ENCODE measurements at regions not wholly inside any gene's neighbourhood (a gene's known extent, or its start where the extent isn't known, plus 50 kb on each side); places are given as distances from the start of the nearest gene placed in this dataset.

GRCh38 chr20:8983478-8984345 lies 85.2 kb upstream of the PLCB4 start:
- no peak overlapping the region for H3K4me3 ChIP-seq
- TF ChIP-seq CTCF (IDR thresholded peaks at IDR 0.05) (no peak), POLR2A (IDR thresholded peaks at IDR 0.05; ENCODE audit: low read depth) (no peak), EP300 (IDR thresholded peaks at IDR 0.05) (no peak), POLR2AphosphoS5 (IDR thresholded peaks at IDR 0.05) (no peak)
- H3K27me3 ChIP-seq, result no peaks in the 10 kb centered on the region
- no peak for DNase-seq (ENCODE audit: extremely low spot score)
- H3K36me3 ChIP-seq, result no peaks in the 10 kb centered on the region
- H3K9me3 ChIP-seq, result no peaks in the 10 kb centered on the region
- intact Hi-C loops (cut with DNase I), result no loop called here
- peaks cover 0 to 21% (median 19%) of the 10 kb centered on the region in 4 donors for H3K4me1 ChIP-seq
- no peak overlapping the region for H3K27ac ChIP-seq (replicated peaks in 1 of 4)
- WGBS, result 87% methylated on average over 7 of the region's 7 CpGs

GRCh38 chr20:8986631-8987030 lies 82.3 kb upstream of the PLCB4 start:
- H3K9me3 ChIP-seq, result no peaks in the 10 kb centered on the region
- intact Hi-C loops (cut with DNase I), result no loop called here
- DNase-seq (ENCODE audit: extremely low spot score), result no peak
- H3K27me3 ChIP-seq, result no peaks in the 10 kb centered on the region
- TF ChIP-seq POLR2AphosphoS5 (IDR thresholded peaks at IDR 0.05), result no peak
- TF ChIP-seq CTCF (IDR thresholded peaks at IDR 0.05), result no peak
- no peak for TF ChIP-seq POLR2A (IDR thresholded peaks at IDR 0.05; ENCODE audit: low read depth)
- TF ChIP-seq EP300 (IDR thresholded peaks at IDR 0.05), result no peak
- H3K4me1 ChIP-seq, result peaks cover 0 to 7% (median 6%) of the 10 kb centered on the region in 4 donors
- H3K4me3 ChIP-seq, result no peak overlapping the region
- 98% methylated on average over 2 of the region's 2 CpGs for WGBS
- H3K36me3 ChIP-seq, result no peaks in the 10 kb centered on the region
- no peak overlapping the region for H3K27ac ChIP-seq (replicated peaks in 1 of 4)

DNA sequence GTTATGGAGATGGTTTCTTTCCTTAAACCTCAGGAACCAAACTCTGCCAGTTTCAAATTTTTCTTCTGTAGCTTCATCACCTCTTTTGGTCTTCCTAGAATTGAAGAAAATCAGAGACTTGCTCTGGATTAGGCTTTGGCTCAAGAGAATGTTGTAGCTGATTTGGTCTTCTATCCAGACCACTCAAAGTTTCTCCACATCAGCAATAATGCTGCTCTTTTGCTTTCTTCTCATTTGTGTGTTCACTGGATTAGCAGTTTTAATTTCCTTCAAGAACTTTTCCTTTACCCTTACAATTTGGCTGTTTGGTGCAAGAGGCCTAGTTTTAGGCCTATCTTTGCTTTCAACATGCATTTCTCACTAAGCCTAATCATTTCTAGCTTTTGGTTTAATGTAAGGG lies 78.1 kb upstream of the PLCB4 start:
- Histone ChIP-seq H3K9me3 (no peaks in the 10 kb centered on the region), H3K4me1 (no peaks in the 10 kb centered on the region), H3K27me3 (no peaks in the 10 kb centered on the region), H3K27ac (replicated peaks in 1 of 4) (no peak overlapping the region), H3K4me3 (no peak overlapping the region), H3K36me3 (no peaks in the 10 kb centered on the region)
- intact Hi-C loops (cut with DNase I), result no loop called here
- DNase-seq (ENCODE audit: extremely low spot score), result no peak
- TF ChIP-seq POLR2A (IDR thresholded peaks at IDR 0.05; ENCODE audit: low read depth) (no peak), CTCF (IDR thresholded peaks at IDR 0.05) (no peak), EP300 (IDR thresholded peaks at IDR 0.05) (no peak), POLR2AphosphoS5 (IDR thresholded peaks at IDR 0.05) (no peak)

DNA sequence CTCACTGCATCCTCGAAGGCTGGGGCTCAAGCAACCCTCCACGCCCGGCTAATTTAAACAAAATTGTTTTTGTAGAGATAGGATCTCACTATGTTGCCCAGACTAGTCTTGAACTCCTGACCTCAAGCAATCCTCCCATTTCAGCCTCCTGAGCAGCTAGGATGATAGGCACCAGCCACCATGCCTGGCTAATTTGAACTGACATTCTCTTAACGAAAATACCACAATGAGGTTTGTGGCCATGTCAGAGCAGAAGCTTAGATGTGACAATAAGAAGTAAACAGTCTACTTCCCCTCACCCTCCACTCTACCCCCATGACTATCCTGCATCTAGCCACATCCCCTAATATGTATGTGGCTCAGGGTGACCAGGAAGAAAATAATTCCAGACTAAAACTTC lies 74.8 kb upstream of the PLCB4 start:
- no peak overlapping the region for H3K4me3 ChIP-seq
- TF ChIP-seq CTCF (IDR thresholded peaks at IDR 0.05), result no peak

DNA sequence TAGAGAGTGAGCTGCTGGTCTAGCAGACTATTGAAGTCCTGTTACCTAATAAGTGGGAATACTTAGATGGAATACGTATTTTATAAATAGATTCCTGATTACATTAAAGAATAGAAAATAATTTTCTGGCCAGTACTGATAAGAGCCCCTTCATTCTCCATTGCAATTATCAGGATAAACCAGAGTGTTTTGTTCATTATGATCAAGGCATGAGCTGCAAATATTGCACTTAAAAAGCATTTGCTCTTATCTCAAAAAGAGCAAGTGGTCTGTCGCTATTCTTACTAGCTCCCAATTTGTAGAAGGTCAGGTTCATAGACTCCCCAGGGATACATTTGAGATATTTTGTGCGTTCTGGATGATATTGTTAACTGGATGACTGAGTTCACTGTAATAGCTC lies 73.1 kb upstream of the PLCB4 start:
- Histone ChIP-seq H3K9me3 (no peaks in the 10 kb centered on the region), H3K4me3 (no peak overlapping the region), H3K27ac (replicated peaks in 1 of 4) (no peak overlapping the region), H3K27me3 (no peaks in the 10 kb centered on the region), H3K36me3 (no peaks in the 10 kb centered on the region), H3K4me1 (no peaks in the 10 kb centered on the region)
- 77% methylated on average over 3 of the region's 3 CpGs for WGBS
- intact Hi-C loops (cut with DNase I), result no loop called here
- DNase-seq (ENCODE audit: extremely low spot score), result no peak
- TF ChIP-seq POLR2A (IDR thresholded peaks at IDR 0.05; ENCODE audit: low read depth) (no peak), CTCF (IDR thresholded peaks at IDR 0.05) (no peak), EP300 (IDR thresholded peaks at IDR 0.05) (no peak), POLR2AphosphoS5 (IDR thresholded peaks at IDR 0.05) (no peak)

More for the DNA sequence above, 74.8 kb upstream of the PLCB4 start:
- intact Hi-C loops (cut with DNase I), result no loop called here
- Histone ChIP-seq H3K36me3 (no peaks in the 10 kb centered on the region), H3K4me1 (no peaks in the 10 kb centered on the region), H3K9me3 (no peaks in the 10 kb centered on the region), H3K27me3 (no peaks in the 10 kb centered on the region), H3K27ac (replicated peaks in 1 of 4) (no peak overlapping the region)
- DNase-seq (ENCODE audit: extremely low spot score), result no peak
- 76% methylated on average over 4 of the region's 4 CpGs for WGBS

All from esophagus muscularis mucosa (tissue), 4 donors.